SK-N-SH treated with all-trans-retinoic acid at 6 μM for 48 hours (cell line): ENCODE measurements at regions not wholly inside any gene's neighbourhood (a gene's known extent, or its start where the extent isn't known, plus 50 kb on each side); places are given as distances from the start of the nearest gene placed in this dataset.

Experiments
- ATAC-seq: fragments of 200-7000 bp; cut with Tn5 transposase; 3 replicates; pipeline ENCODE4 v1.9.1; 2020; ENCODE audit warnings: mild to moderate bottlenecking, moderate library complexity
- BACH2 ChIP-seq: fragments of 250-450 bp; sonication (Bioruptor Pico); IDR thresholded peaks from 2 replicates; pipeline ENCODE4 v1.9.0; 2021; ENCODE audit warnings: mild to moderate bottlenecking, borderline replicate concordance
- CSDC2 ChIP-seq: fragments of 250-450 bp; sonication (Bioruptor Pico); IDR thresholded peaks from 2 replicates; pipeline ENCODE4 v1.5.0; 2020; ENCODE audit warnings: mild to moderate bottlenecking, moderate library complexity
- ESRRG ChIP-seq: fragments of 250-450 bp; sonication (Bioruptor Pico); IDR thresholded peaks from 2 replicates; pipeline ENCODE4 v1.6.1; 2021; ENCODE audit warnings: mild to moderate bottlenecking
- GLIS3 ChIP-seq: fragments of 250-450 bp; sonication (Bioruptor Pico); IDR thresholded peaks from 2 replicates; pipeline ENCODE4 v1.5.0; 2020; ENCODE audit warnings: mild to moderate bottlenecking, moderate library complexity
- ISL1 ChIP-seq: fragments of 250-450 bp; sonication (Bioruptor Pico); IDR thresholded peaks from 2 replicates; pipeline ENCODE4 v2.1.2; 2022; ENCODE audit warnings: mild to moderate bottlenecking, moderate library complexity
- OSR1 ChIP-seq: fragments of 250-450 bp; sonication (Bioruptor Pico); IDR thresholded peaks from 2 replicates; pipeline ENCODE4 v1.8.0; 2022; ENCODE audit warnings: moderate library complexity, mild to moderate bottlenecking, inconsistent platforms
- POU6F1 ChIP-seq: fragments of 250-450 bp; sonication (Bioruptor Pico); IDR thresholded peaks from 2 replicates; pipeline ENCODE4 v1.8.0; 2021; ENCODE audit warnings: low read depth, mild to moderate bottlenecking, moderate library complexity, borderline replicate concordance
- PPARA ChIP-seq: fragments of 250-450 bp; sonication (Bioruptor Pico); IDR thresholded peaks from 2 replicates; pipeline ENCODE4 v1.5.0; 2020; ENCODE audit warnings: mild to moderate bottlenecking, borderline replicate concordance
- RARB ChIP-seq: fragments of 250-450 bp; sonication (Bioruptor Pico); IDR thresholded peaks from 2 replicates; pipeline ENCODE4 v1.8.0; 2021; ENCODE audit warnings: mild to moderate bottlenecking, moderate library complexity
- SNAI2 ChIP-seq: fragments of 250-450 bp; sonication (Bioruptor Pico); IDR thresholded peaks from 2 replicates; pipeline ENCODE4 v1.5.0; 2020; ENCODE audit warnings: mild to moderate bottlenecking, moderate library complexity
- TCF4 ChIP-seq: fragments of 250-450 bp; sonication (Bioruptor Pico); IDR thresholded peaks from 2 replicates; pipeline ENCODE4 v1.8.0; 2021; ENCODE audit warnings: mild to moderate bottlenecking, moderate library complexity, borderline replicate concordance
- TOX ChIP-seq: fragments of 250-450 bp; sonication (Bioruptor Pico); IDR thresholded peaks from 2 replicates; pipeline ENCODE4 v1.8.0; 2021; ENCODE audit warnings: mild to moderate bottlenecking, moderate library complexity, borderline replicate concordance
- ZC3H10 ChIP-seq: fragments of 250-450 bp; sonication (Bioruptor Pico); IDR thresholded peaks from 2 replicates; pipeline ENCODE4 v1.5.1; 2021; ENCODE audit warnings: mild to moderate bottlenecking, moderate library complexity
- ZFP3 ChIP-seq: fragments of 250-450 bp; sonication (Bioruptor Pico); IDR thresholded peaks from 2 replicates; pipeline ENCODE4 v1.5.0; 2020; ENCODE audit warnings: mild to moderate bottlenecking, moderate library complexity
- ZFP30 ChIP-seq: fragments of 450-650 bp; formaldehyde crosslinking; IDR thresholded peaks from 2 replicates; pipeline ENCODE4 v1.5.0; 2022; ENCODE audit warnings: mild to moderate bottlenecking, moderate library complexity
- ZNF565 ChIP-seq: fragments of 450-650 bp; formaldehyde crosslinking; conservative IDR thresholded peaks from 2 replicates; pipeline ENCODE4 v1.5.0; 2020; ENCODE audit warnings: low read depth, mild to moderate bottlenecking, moderate library complexity
- ZNF70 ChIP-seq: fragments of 450-650 bp; formaldehyde crosslinking; IDR thresholded peaks from 2 replicates; pipeline ENCODE4 v1.5.0; 2020; ENCODE audit warnings: mild to moderate bottlenecking, moderate library complexity
- ZNF8 ChIP-seq: fragments of 450-650 bp; formaldehyde crosslinking; IDR thresholded peaks from 2 replicates; pipeline ENCODE4 v1.5.0; 2020; ENCODE audit warnings: mild to moderate bottlenecking, moderate library complexity
- TF ChIP-seq, protein P1 (sequence below): fragments of 250-450 bp; sonication (Bioruptor Pico); IDR thresholded peaks from 2 replicates; pipeline ENCODE4 v1.5.1; 2020; ENCODE audit warnings: low read depth, mild to moderate bottlenecking, moderate library complexity
- TF ChIP-seq, protein P2 (sequence below): fragments of 250-450 bp; sonication (Bioruptor Pico); IDR thresholded peaks from 2 replicates; pipeline ENCODE4 v1.5.1; 2021; ENCODE audit warnings: mild to moderate bottlenecking, moderate library complexity

GRCh38 chr9:17990602-17991001, 411.7 kb downstream of the SH3GL2 start:
- TF ChIP-seq TCF4 (CRISPR knock-in tag) (no peak), ESRRG (CRISPR knock-in tag) (no peak)
- TF ChIP-seq, protein P1, sequence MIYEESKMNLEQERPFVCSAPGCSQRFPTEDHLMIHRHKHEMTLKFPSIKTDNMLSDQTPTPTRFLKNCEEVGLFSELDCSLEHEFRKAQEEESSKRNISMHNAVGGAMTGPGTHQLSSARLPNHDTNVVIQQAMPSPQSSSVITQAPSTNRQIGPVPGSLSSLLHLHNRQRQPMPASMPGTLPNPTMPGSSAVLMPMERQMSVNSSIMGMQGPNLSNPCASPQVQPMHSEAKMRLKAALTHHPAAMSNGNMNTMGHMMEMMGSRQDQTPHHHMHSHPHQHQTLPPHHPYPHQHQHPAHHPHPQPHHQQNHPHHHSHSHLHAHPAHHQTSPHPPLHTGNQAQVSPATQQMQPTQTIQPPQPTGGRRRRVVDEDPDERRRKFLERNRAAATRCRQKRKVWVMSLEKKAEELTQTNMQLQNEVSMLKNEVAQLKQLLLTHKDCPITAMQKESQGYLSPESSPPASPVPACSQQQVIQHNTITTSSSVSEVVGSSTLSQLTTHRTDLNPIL: no peak
- ATAC-seq: no peak

- TF ChIP-seq TCF4 (CRISPR knock-in tag): no peak
- no peak for TF ChIP-seq TOX
- no peak for TF ChIP-seq ZFP30
- no peak for TF ChIP-seq GLIS3 (CRISPR knock-in tag)
- no peak for TF ChIP-seq CSDC2 (CRISPR knock-in tag)
- TF ChIP-seq SNAI2 (CRISPR knock-in tag): no peak
- no peak for TF ChIP-seq ZNF70 (CRISPR knock-in tag)
- TF ChIP-seq PPARA (CRISPR knock-in tag): no peak
- no peak for TF ChIP-seq BACH2 (CRISPR knock-in tag)
- no peak for ATAC-seq
Measured at GRCh38 chr9:17993024-17993423, 414.2 kb downstream of the SH3GL2 start.

- TF ChIP-seq CSDC2 (CRISPR knock-in tag): no peak
- TF ChIP-seq TCF4 (CRISPR knock-in tag): no peak
- TF ChIP-seq, protein P1: no peak
- TF ChIP-seq, all 23 proteins: peak for 0
- ATAC-seq: no peak
Measured at GRCh38 chr9:17994695-17995425, 416.0 kb downstream of the SH3GL2 start.

- no peak for ATAC-seq
- no peak for TF ChIP-seq ZNF70 (CRISPR knock-in tag)
- no peak for TF ChIP-seq ZNF8 (CRISPR knock-in tag)
- TF ChIP-seq TOX: no peak
- TF ChIP-seq ISL1: no peak
- TF ChIP-seq, all 23 proteins: peak for 0
Measured at GRCh38 chr9:17996728-17997127, 417.9 kb downstream of the SH3GL2 start.

DNA sequence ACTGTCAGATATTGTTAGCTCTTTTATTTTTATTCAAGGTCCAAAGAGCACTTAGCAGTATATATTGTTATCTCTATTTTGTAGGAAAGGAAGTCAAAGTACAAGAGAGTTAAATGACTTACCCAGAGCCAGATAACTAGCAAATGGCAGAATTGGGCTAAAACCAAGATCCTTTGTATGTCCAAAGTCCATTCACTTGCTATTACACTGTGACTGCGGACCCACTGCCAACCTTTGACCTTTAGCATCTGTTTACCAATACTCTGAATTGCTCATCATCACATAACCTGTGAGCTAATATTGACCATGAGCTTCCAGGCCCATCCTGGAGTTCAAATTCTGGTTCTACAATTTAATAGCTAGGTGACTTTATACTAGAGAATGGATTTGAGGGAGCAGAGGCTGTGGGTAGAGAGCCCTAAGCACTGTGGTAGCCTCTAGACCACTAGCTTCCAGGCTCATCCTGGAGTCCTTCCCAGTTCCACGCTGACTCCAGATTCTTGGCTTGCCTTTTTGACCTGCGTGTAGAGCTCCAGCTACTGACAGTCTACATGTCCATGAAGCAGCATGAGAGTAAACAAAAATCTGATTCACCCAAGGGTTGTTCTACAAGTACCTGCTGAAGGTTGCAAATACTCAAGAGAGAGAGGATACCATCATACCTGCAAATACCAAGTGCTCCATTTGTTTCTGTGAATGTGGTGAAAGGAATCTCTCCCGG, 424.0 kb downstream of the SH3GL2 start:
- ATAC-seq: no peak
- no peak for TF ChIP-seq TOX
- no peak for TF ChIP-seq ISL1
- TF ChIP-seq ESRRG (CRISPR knock-in tag): no peak
- TF ChIP-seq ZNF565 (CRISPR knock-in tag): no peak
- no peak for TF ChIP-seq POU6F1 (CRISPR knock-in tag)
- TF ChIP-seq ZNF70 (CRISPR knock-in tag): no peak

DNA sequence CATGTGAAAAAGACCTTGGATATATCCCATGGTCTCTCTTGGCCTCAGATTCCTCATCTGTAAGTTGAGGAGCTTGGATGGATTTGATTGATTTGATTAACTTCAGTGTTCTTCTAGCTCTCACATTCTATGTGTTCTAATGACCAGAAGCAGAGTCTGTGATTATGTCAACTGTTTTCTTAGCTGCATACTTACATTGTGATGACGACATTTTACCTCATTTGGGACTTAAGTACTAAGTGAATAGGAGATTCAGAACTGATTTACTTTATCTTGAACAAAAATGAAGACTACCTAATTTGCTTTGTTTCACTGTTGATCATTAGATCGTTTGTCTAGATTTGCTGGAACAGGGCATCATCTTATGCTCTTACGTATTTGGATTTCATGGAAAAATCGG, 427.7 kb downstream of the SH3GL2 start:
- no peak for ATAC-seq
- TF ChIP-seq ZC3H10 (CRISPR knock-in tag) (no peak), ZFP30 (no peak), ESRRG (CRISPR knock-in tag) (no peak), TOX (no peak), RARB (CRISPR knock-in tag) (no peak), PPARA (CRISPR knock-in tag) (no peak), ZFP3 (no peak), POU6F1 (CRISPR knock-in tag) (no peak), ZNF565 (CRISPR knock-in tag) (no peak), OSR1 (CRISPR knock-in tag) (no peak)
- TF ChIP-seq, protein P1: no peak
- TF ChIP-seq, protein P2, sequence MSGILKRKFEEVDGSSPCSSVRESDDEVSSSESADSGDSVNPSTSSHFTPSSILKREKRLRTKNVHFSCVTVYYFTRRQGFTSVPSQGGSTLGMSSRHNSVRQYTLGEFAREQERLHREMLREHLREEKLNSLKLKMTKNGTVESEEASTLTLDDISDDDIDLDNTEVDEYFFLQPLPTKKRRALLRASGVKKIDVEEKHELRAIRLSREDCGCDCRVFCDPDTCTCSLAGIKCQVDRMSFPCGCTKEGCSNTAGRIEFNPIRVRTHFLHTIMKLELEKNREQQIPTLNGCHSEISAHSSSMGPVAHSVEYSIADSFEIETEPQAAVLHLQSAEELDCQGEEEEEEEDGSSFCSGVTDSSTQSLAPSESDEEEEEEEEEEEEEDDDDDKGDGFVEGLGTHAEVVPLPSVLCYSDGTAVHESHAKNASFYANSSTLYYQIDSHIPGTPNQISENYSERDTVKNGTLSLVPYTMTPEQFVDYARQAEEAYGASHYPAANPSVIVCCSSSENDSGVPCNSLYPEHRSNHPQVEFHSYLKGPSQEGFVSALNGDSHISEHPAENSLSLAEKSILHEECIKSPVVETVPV (CRISPR knock-in tag): no peak
